ENCODE measurements at regions not wholly inside any gene's neighbourhood (a gene's known extent, or its start where the extent isn't known, plus 50 kb on each side); places are given as distances from the start of the nearest gene placed in this dataset.

DNA sequence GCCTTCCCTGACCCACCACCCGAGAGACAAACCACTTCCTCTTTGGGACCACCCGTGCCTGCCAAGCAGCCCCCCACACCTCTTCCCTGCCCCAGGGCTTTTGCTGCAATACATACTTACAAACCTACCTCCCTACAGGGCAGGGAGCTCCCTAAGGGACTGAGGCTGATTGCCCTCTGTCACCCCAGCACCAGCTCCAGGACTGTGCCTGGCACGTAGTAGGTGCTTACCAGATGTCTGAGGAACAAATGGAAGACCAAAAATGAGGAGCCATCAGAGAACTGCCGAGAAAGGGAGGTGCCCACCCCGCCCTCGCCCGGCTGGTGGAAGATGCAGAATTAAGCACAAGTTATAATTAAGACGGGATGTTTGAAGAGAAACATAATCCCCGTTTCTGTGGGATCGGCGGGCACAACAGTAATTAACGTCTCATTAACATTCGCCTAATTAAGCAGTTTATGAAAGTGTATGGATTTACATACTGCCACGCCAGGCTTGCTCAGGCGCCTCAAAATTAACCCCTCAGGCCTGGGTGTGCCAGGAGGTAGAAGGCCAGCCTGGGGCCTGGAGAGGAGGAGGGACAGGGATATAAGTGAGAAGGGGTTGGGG lies 130.1 kb upstream of the LINGO1 start:
- TF ChIP-seq, protein P1, sequence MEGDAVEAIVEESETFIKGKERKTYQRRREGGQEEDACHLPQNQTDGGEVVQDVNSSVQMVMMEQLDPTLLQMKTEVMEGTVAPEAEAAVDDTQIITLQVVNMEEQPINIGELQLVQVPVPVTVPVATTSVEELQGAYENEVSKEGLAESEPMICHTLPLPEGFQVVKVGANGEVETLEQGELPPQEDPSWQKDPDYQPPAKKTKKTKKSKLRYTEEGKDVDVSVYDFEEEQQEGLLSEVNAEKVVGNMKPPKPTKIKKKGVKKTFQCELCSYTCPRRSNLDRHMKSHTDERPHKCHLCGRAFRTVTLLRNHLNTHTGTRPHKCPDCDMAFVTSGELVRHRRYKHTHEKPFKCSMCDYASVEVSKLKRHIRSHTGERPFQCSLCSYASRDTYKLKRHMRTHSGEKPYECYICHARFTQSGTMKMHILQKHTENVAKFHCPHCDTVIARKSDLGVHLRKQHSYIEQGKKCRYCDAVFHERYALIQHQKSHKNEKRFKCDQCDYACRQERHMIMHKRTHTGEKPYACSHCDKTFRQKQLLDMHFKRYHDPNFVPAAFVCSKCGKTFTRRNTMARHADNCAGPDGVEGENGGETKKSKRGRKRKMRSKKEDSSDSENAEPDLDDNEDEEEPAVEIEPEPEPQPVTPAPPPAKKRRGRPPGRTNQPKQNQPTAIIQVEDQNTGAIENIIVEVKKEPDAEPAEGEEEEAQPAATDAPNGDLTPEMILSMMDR (conservative IDR thresholded peaks at IDR 0.05; ENCODE audit: control insufficient read depth, insufficient read depth, low read depth, low read length), result no peak
- no peak overlapping the region for H3K4me3 ChIP-seq (ENCODE audit: control insufficient read depth, low read depth, low read length)
- no peak for DNase-seq (ENCODE audit: low read depth)

DNA sequence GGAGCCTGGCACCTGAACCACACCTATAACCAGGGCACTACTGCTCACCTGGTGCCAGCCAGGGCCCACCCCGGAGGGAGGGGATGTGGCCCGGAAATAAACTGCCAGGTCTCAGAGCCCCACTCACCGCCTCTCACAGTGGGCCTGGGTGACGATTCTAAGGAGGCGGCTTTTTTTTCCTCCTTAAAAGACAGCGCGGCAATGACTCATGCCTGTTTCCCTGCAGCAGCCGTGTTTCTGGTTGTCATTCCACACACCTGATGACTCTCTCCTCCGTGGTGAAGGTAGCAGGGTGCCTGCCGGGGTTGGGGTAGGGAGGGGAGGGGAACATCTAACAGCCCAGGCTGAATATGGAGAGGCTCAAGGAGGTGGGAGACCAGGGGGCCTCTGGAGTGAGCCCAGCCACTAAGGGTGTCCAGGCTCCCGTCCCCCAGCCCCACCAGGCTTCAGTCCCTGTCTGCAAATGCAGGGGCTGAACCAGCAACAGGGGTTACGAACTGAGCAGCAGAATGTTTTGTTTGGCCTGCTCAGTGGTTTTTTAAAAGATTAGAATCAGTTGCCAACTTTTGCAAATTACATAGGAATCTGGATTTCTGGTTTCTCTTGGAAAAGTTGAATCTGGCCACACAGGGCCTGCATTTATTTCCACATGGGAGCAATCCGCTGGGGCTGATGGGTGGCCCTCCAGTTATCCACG lies 127.3 kb upstream of the LINGO1 start:
- DNase-seq (ENCODE audit: low read depth), result no peak
- TF ChIP-seq, protein P1 (conservative IDR thresholded peaks at IDR 0.05; ENCODE audit: control insufficient read depth, insufficient read depth, low read depth, low read length), result no peak
- H3K4me3 ChIP-seq (ENCODE audit: control insufficient read depth, low read depth, low read length), result no peak overlapping the region

DNA sequence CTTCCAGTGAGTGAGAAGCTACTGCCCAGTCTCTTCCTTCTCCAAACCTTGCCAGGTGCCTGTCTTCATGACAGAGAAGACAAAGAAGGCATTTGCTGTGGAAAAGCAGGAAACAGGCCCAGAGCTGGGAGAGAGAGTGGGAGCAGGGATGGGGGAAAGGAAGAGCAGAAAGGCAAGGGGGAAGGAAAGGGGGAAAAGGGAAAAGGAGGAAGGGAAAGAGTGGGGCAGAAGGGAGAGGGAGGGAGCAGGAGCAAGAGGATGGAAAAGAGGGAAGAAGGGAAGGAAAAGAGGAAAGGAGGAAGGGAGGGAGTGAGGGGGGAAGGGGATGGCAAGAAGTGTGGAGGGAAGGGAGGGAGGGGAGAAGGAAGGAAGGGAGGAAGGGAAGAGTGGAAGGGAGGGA lies 121.2 kb upstream of the LINGO1 start:
- TF ChIP-seq, protein P1 (conservative IDR thresholded peaks at IDR 0.05; ENCODE audit: control insufficient read depth, insufficient read depth, low read depth, low read length), result no peak
- H3K4me3 ChIP-seq (ENCODE audit: control insufficient read depth, low read depth, low read length), result no peak overlapping the region

DNA sequence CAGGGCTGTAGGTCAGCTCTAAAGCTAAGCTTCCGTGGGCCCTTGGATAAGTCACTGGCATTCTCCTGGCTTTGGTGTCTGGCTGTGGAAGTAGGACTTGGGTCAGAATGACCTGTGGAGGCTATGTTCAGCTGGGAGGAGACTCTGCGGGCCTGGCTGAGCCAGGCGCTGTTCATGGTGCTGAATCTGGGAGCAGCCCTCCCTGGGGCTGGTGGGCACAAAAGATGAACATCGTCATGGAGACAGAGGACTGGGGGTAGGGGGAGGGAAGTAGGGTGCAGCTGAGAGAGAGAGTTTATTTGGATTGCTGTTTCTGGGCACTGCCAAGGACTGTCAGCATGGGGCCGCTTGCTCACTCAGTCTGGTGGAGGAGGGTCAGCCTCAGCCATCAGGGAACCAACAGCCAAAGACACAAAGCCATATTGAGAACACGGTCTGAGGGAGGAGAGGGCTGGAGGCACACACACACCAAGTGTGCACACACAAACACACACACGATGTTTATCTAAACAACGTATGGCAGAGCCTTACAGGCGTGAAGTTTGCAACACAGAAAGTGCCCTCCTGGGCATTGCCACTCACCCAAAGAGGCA lies 120.7 kb upstream of the LINGO1 start:
- H3K4me3 ChIP-seq (ENCODE audit: control insufficient read depth, low read depth, low read length), result no peak overlapping the region
- DNase-seq (ENCODE audit: low read depth), result peak; percentile 6
- TF ChIP-seq, protein P1 (conservative IDR thresholded peaks at IDR 0.05; ENCODE audit: control insufficient read depth, insufficient read depth, low read depth, low read length), result no peak

More for the DNA sequence above, 121.2 kb upstream of the LINGO1 start:
- DNase-seq (ENCODE audit: low read depth), result no peak

DNA sequence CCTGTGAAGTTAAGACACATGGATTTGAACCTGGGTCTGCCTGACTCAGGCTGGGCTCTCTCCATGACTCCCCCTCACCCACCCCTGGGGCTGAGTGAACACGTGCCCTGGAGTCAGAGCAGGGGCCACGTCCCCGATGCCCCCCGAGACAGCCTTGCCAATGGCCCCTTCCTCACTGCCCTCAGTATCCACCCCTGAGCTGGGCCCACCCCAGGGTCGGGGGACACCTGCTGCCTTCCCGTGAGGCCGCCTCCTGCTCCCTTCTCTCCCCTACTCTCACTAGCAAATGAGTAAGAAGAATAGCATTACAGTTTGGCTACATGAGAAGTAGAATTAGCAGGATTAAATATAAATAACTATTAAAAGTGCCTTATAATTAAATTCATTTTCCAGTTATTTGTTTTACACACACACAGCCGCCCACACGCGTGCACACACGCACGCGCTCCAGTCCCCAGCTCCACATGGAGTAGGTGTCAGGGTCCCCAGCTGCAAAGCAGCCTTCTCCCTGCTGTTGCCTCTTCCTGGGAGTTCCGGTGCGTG lies 117.4 kb upstream of the LINGO1 start:
- TF ChIP-seq, protein P1 (conservative IDR thresholded peaks at IDR 0.05; ENCODE audit: control insufficient read depth, insufficient read depth, low read depth, low read length), result no peak
- no peak overlapping the region for H3K4me3 ChIP-seq (ENCODE audit: control insufficient read depth, low read depth, low read length)
- no peak for DNase-seq (ENCODE audit: low read depth)

DNA sequence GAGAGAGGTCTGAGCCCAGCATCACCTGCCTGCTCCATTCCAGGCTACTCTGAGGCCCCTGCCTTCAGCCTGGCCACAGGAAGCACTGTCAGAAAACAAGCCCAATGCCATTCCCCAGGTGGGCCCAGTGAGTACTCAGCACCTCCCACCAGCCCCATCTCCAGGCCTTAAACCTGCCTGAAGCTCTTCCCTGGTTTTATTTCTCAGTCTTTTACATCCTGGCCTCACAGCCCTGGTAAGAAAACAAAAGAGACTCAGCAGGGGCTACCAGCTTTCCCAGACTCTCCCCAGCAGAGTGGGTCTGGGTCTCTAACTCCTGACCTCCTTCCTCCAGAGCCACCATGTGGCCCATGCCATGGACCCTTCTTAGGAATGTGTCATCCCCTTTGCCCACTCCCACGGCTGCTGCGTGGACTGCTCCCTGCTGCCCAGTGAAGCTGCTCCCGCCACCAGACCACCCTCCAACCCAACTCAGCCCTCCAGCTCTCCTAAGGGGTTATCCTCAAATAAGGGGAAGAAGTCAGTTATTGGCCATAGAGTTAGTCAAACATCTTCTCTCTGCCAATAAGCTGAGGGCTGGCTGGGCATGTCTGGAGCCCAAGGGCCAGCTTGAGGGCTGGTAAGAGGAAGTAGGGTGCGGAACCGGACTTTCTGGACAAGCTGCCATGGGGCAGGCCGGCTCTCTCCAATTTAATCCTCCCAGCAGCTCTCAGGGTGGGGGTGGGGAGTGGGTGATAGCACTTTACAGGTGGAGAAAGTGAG lies 116.7 kb upstream of the LINGO1 start:
- TF ChIP-seq, protein P1 (conservative IDR thresholded peaks at IDR 0.05; ENCODE audit: control insufficient read depth, insufficient read depth, low read depth, low read length), result no peak
- no peak overlapping the region for H3K4me3 ChIP-seq (ENCODE audit: control insufficient read depth, low read depth, low read length)
- DNase-seq (ENCODE audit: low read depth), result no peak

Measured in fibroblast of mammary gland (primary cell).